HG02981 (cell line): ENCODE measurements at regions not wholly inside any gene's neighbourhood (a gene's known extent, or its start where the extent isn't known, plus 50 kb on each side); places are given as distances from the start of the nearest gene placed in this dataset.
A peak's percentile ranks its signal among the peaks of the same experiment; 100 is the strongest.
"Not testable (repeated sequence)": the region's sequence is repeated elsewhere in the genome, so short reads cannot be mapped to it uniquely, and the experiment has no call there.

Experiments
- ATAC-seq: cut with Tn5 transposase; IDR thresholded peaks from one replicate; pipeline ENCODE4 v1.9.1; 2021; ENCODE audit warnings: mild to moderate bottlenecking, moderate library complexity; ENCODE audit not compliant: unreplicated experiment

GRCh38 chr6:117761610-117762009 is 86.3 kb downstream of the NUS1 start:
- ATAC-seq: no peak

GRCh38 chr6:117771403-117771802 is 96.1 kb downstream of the NUS1 start:
- peak; percentile 96 for ATAC-seq

- ATAC-seq: no peak
Measured at GRCh38 chr6:117776441-117776840, 101.2 kb downstream of the NUS1 start.

GRCh38 chr6:117781550-117781949 is 106.3 kb downstream of the NUS1 start:
- no peak for ATAC-seq

- ATAC-seq: no peak
Measured at GRCh38 chr6:117783279-117783678, 108.0 kb downstream of the NUS1 start.

- ATAC-seq: no peak
Measured at GRCh38 chr6:117791012-117791411, 115.7 kb downstream of the NUS1 start.

- ATAC-seq: no peak
Measured at GRCh38 chr6:117795234-117795633, 111.8 kb upstream of the SLC35F1 start.

- not testable (repeated sequence) for ATAC-seq
Measured at GRCh38 chr6:117798819-117799218, 108.2 kb upstream of the SLC35F1 start.

GRCh38 chr6:117810269-117810668 is 96.8 kb upstream of the SLC35F1 start:
- no peak for ATAC-seq

- ATAC-seq: no peak
Measured at GRCh38 chr6:117817499-117817898, 89.6 kb upstream of the SLC35F1 start.

GRCh38 chr6:117817992-117818391 is 89.1 kb upstream of the SLC35F1 start:
- ATAC-seq: no peak

- ATAC-seq: no peak
Measured at GRCh38 chr6:117818449-117818848, 88.6 kb upstream of the SLC35F1 start.

- ATAC-seq: no peak
Measured at GRCh38 chr6:117829594-117830319, 77.3 kb upstream of the SLC35F1 start.

GRCh38 chr6:117837261-117837660 is 69.8 kb upstream of the SLC35F1 start:
- ATAC-seq: no peak

- no peak for ATAC-seq
Measured at GRCh38 chr6:117840541-117840983, 66.5 kb upstream of the SLC35F1 start.

- ATAC-seq: no peak
Measured at GRCh38 chr6:117847912-117848311, 59.2 kb upstream of the SLC35F1 start.

- ATAC-seq: no peak
Measured at GRCh38 chr6:117849087-117849486, 58.0 kb upstream of the SLC35F1 start.
